Heart left ventricle (tissue), 16 donors: ENCODE measurements at regions not wholly inside any gene's neighbourhood (a gene's known extent, or its start where the extent isn't known, plus 50 kb on each side); places are given as distances from the start of the nearest gene placed in this dataset.

Experiments
- ATAC-seq, 4 donors: fragments of 200-7000 bp; cut with Tn5 transposase; one replicate each; pipeline ENCODE4 v1.9.1; 2020 to 2022; ENCODE audit warnings: moderate library complexity in 4 of 4, mild to moderate bottlenecking in 3 of 4, moderate number of reproducible peaks in 1 of 4
- DNase-seq, 5 donors: peaks; one replicate each; pipeline ENCODE4 v3.0.0-alpha.2; 2020
- H3K27ac ChIP-seq, 12 donors: fragments of 200-600 bp; sonication (generic) in 4 of 12; one replicate each; pipeline versions ENCODE4 v1.5.0 to v1.8.0; 2016 to 2022; ENCODE audit warnings: mild to moderate bottlenecking in 2 of 12
- H3K27me3 ChIP-seq, 9 donors: fragments of 200-600 bp; sonication (generic) in 2 of 9; one replicate each; pipeline versions ENCODE4 v1.5.1 to v1.8.0; 2016 to 2022; ENCODE audit warnings: mild to moderate bottlenecking in 3 of 9
- H3K36me3 ChIP-seq, 9 donors: fragments of 200-600 bp; sonication (generic) in 2 of 9; one replicate each; pipeline versions ENCODE4 v1.5.0 to v1.8.0; 2018 to 2022; ENCODE audit warnings: mild to moderate bottlenecking in 2 of 9
- H3K4me1 ChIP-seq, 12 donors: fragments of 200-600 bp; sonication (generic) in 4 of 12; one replicate each; pipeline versions ENCODE4 v1.5.0 to v1.8.0; 2016 to 2022; ENCODE audit warnings: mild to moderate bottlenecking in 3 of 12
- H3K4me3 ChIP-seq, 12 donors: fragments of 200-600 bp; sonication (generic) in 4 of 12; one replicate each; pipeline versions ENCODE4 v1.5.0 to v1.8.0; 2017 to 2022; ENCODE audit warnings: mild to moderate bottlenecking in 9 of 12, moderate library complexity in 4 of 12
- H3K9me3 ChIP-seq, 12 donors: fragments of 200-600 bp; sonication (generic) in 4 of 12; one replicate each; pipeline versions ENCODE4 v1.5.0 to v1.8.0; 2016 to 2022; ENCODE audit warnings: mild to moderate bottlenecking in 1 of 12
- POLR2A ChIP-seq, 2 donors: fragments of 450-650 bp; IDR thresholded peaks; one replicate each; pipeline ENCODE4 v1.6.1; 2017; ENCODE audit warnings: antibody characterized with exemption in 2 of 2, mild to moderate bottlenecking in 2 of 2, moderate library complexity in 2 of 2
- WGBS, 4 donors: extraction: QIAGEN DNeasy Blood & Tissue Kit in 2 of 4; methylation state at CpG; one replicate each; pipeline versions ENCODE4 v1.1.5 to v1.1.7; 2013 to 2018; 5-methylcytosine and 5-hydroxymethylcytosine counted together
- intact Hi-C, 10 donors: fragments of 100-400 bp; cut with DNase I; formaldehyde crosslinking; loops; one replicate each; pipeline versions ENCODE4 v1.11.1 to v1.14.2; 2022
- TF ChIP-seq, protein P1 (sequence below), 12 donors: fragments of 200-600 bp; sonication (generic) in 4 of 12; IDR thresholded peaks; one replicate each; pipeline versions ENCODE4 v1.5.0 to v1.8.0; 2018 to 2022; ENCODE audit warnings: antibody characterized with exemption in 12 of 12, mild to moderate bottlenecking in 5 of 12
- donor health status: ischemic (EF 13 %, LVEDD 7.1; RV severe dilation, severe dysfunction).
- donor health status: healthy with polysubstance abuse.
- donor health status: DM: no; HTN: yes; CAD: no.
- donor health status: DM: no; HTN: no; CAD: no.
- donor health status: ischemic (EF 25% LVEDD 6.9; RV normal size, moderate dysfunction).
- donor health status: ischemic (EF 25% LVEDD 5.7; RV mildly dilated, moderate dysfunction).
- donor health status: healthy.
- donor health status: DM: yes; HTN: yes; CAD: no.
- donor health status: ischemic (EF 35%, LVEDD 5.7; RV mildly dilated, moderate dysfunction).
- donor health status: nonischemic (EF 11% LVEDD 7.7; RV severe dilation, severe dysfunction).
- donor health status: DM: yes; HTN: yes; CAD: no.
- donor health status: PGD.
- donor health status: ischemic (EF 29% LVEDD 5.4; RV normal size, mild dysfunction).
- donor health status: nonischemic (EF 23%, LVEDD 6.1; RV moderate dilation, normal function).

DNA sequence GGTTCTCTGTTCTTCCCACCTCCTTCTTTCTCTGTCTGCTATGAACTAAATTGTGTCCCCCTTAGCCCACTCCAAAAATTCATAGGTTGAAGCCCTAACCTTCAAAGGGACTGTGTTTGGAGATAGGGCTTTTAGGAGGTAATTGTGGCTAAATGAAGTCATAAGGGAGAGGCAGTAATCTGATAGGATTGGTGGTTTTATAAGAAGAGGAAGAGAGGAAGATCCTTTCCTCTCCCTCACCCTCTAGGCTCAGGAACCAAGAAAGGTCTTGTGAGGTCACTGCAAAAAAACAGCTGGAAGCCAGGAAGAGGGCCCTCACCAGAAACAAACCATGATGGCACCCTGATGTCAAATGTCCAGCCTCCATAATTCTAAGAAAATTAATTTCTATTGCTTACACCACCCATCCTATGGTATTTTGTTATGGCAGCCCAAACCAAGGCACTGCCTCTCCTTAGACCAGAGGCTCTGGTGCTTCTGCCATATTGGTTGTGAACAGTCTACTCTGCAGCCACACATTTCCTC lies 135.1 kb upstream of the COL21A1 start:
- no peak for DNase-seq
- ATAC-seq = no peak
- intact Hi-C loops = loop anchor here in 1 of 10 donors (10.0 kb wide), 1 partner anchor 62 kb away; no protein-coding TSS in a partner anchor
- Histone ChIP-seq H3K27ac (no peak overlapping the region), H3K4me3 (no peak overlapping the region), H3K4me1 (peaks cover 0 to 31% (median under 1%) of the 10 kb centered on the region in 12 donors), H3K27me3 (no peaks in the 10 kb centered on the region), H3K9me3 (no peaks in the 10 kb centered on the region), H3K36me3 (no peaks in the 10 kb centered on the region)
- TF ChIP-seq POLR2A (IDR thresholded peaks at IDR 0.05) = no peak
- TF ChIP-seq, protein P1, sequence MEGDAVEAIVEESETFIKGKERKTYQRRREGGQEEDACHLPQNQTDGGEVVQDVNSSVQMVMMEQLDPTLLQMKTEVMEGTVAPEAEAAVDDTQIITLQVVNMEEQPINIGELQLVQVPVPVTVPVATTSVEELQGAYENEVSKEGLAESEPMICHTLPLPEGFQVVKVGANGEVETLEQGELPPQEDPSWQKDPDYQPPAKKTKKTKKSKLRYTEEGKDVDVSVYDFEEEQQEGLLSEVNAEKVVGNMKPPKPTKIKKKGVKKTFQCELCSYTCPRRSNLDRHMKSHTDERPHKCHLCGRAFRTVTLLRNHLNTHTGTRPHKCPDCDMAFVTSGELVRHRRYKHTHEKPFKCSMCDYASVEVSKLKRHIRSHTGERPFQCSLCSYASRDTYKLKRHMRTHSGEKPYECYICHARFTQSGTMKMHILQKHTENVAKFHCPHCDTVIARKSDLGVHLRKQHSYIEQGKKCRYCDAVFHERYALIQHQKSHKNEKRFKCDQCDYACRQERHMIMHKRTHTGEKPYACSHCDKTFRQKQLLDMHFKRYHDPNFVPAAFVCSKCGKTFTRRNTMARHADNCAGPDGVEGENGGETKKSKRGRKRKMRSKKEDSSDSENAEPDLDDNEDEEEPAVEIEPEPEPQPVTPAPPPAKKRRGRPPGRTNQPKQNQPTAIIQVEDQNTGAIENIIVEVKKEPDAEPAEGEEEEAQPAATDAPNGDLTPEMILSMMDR (IDR thresholded peaks at IDR 0.05) = no peak

DNA sequence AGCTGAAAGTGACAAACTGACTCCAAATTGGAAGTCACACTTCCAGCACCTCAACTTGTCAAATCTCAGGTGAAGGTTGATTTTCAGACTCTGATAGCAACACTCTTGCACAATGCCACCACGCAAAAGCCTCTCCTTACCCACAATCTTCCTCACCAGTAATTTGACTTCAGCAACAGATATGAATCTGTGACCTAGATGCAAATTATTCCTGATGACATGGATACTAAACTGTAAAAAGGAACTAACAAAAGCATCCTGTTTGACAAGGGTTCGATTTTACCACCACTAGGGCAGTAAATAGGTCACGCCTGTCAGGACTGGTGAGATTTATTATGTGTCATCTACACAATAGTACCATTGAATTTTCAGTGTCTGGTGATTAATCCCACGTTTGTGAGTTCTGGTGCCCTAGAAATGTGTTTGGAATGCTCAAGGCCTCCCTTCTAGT lies 134.4 kb upstream of the COL21A1 start:
- intact Hi-C loops = loop anchor here in 1 of 10 donors (10.0 kb wide), 1 partner anchor 63 kb away; no protein-coding TSS in a partner anchor
- no peak overlapping the region for H3K4me3 ChIP-seq
- ATAC-seq (no peak), DNase-seq (no peak)
- H3K36me3 ChIP-seq = no peaks in the 10 kb centered on the region
- H3K4me1 ChIP-seq = peaks cover 0 to 25% (median 0%) of the 10 kb centered on the region in 12 donors
- H3K27ac ChIP-seq = no peak overlapping the region
- WGBS, 4 donors = 75 to 83% (median 79%) methylated on average over 4 of the region's 4 CpGs
- TF ChIP-seq, protein P1 (IDR thresholded peaks at IDR 0.05) = no peak
- no peak for TF ChIP-seq POLR2A (IDR thresholded peaks at IDR 0.05)
- no peaks in the 10 kb centered on the region for H3K27me3 ChIP-seq
- no peaks in the 10 kb centered on the region for H3K9me3 ChIP-seq

DNA sequence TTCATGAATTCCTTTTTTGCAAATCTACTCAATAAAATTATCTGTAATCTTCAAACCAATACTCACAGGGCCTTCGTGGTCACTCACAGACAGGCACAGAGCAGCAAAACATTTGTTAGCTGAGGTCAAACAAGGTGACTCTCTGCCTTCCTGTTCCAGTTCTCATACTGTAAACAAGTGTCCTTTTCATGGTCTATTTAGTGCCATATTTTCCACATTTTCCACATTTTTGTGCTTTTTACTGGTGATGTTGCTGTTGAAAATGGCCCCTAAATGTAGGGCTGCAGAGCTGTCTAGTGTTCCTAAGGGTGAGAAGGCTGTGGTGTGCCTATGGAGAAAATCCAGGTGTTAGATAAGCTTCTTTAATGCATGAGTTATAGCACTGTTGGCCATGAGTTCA lies 133.1 kb upstream of the COL21A1 start:
- intact Hi-C loops = loop anchor here in 1 of 10 donors (10.0 kb wide), 1 partner anchor 64 kb away; no protein-coding TSS in a partner anchor
- Histone ChIP-seq H3K27me3 (no peaks in the 10 kb centered on the region), H3K27ac (no peak overlapping the region), H3K4me1 (peaks cover 0 to 24% (median 2%) of the 10 kb centered on the region in 12 donors), H3K4me3 (no peak overlapping the region), H3K36me3 (no peaks in the 10 kb centered on the region), H3K9me3 (no peaks in the 10 kb centered on the region)
- TF ChIP-seq POLR2A (IDR thresholded peaks at IDR 0.05) = no peak
- TF ChIP-seq, protein P1 (IDR thresholded peaks at IDR 0.05) = no peak
- DNase-seq = no peak
- peak in 1 of 4 donors; percentile 25 for ATAC-seq
- WGBS, 4 donors = 21 to 41% (median 29%) methylated on average over 1 of the region's 1 CpG

DNA sequence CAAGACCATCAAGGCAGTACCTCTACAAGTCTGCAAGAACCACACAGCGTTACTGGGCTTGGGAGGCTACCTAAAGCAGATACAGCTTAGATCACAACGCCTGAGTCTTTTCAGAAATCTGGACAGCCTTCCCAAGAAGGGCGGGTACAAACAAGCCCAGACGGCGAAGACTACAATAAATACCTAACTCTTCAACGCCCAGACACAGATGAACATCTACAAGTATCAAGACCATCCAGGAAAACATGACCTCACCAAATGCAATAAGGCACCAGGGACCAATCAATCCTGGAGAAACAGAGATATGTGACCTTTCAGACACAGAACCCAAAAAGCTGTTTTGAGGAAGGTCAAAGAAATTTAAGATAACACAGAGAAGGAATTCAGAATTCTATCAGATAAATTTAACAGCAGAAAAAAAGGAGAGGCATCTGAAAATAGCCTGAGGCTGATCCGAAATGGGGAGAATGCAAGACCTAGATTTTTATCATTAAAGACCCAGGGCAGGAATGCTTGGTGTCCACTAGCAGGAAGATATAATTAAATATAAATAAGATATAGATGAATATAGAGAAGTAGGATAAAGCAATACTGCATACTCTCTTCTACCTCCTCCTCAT lies 131.7 kb upstream of the COL21A1 start:
- no peak overlapping the region for H3K4me3 ChIP-seq
- 89 to 95% (median 91%) methylated on average over 7 of the region's 7 CpGs for WGBS, 4 donors
- DNase-seq (no peak), ATAC-seq (no peak)
- TF ChIP-seq, protein P1 (IDR thresholded peaks at IDR 0.05) = no peak
- TF ChIP-seq POLR2A (IDR thresholded peaks at IDR 0.05) = no peak
- peaks cover 0 to 26% (median 7%) of the 10 kb centered on the region in 12 donors for H3K4me1 ChIP-seq
- intact Hi-C loops = loop anchor here in 2 of 10 donors (5.0 to 10.0 kb wide), 2 partner anchors 73 to 96 kb away; no protein-coding TSS in a partner anchor
- H3K27ac ChIP-seq = no peak overlapping the region
- H3K9me3 ChIP-seq = no peaks in the 10 kb centered on the region
- no peaks in the 10 kb centered on the region for H3K36me3 ChIP-seq
- no peaks in the 10 kb centered on the region for H3K27me3 ChIP-seq
